ENCODE measurements at regions not wholly inside any gene's neighbourhood (a gene's known extent, or its start where the extent isn't known, plus 50 kb on each side); places are given as distances from the start of the nearest gene placed in this dataset.

- Histone ChIP-seq H3K36me3 (ENCODE audit: control insufficient read depth in 2 of 2, extremely low read depth in 1 of 2, insufficient read depth in 1 of 2, low read length in 1 of 2) (no peaks in the 10 kb centered on the region), H3K27me3 (replicated peaks in 1 of 2; ENCODE audit: control insufficient read depth in 2 of 2, extremely low read depth in 1 of 2, insufficient read depth in 2 of 2, low read length in 1 of 2) (no peaks in the 10 kb centered on the region), H3K9me3 (no peaks in the 10 kb centered on the region), H3K4me1 (ENCODE audit: control insufficient read depth in 1 of 2, extremely low read depth in 1 of 2, insufficient read depth in 2 of 2, low read length in 2 of 2) (no peaks in the 10 kb centered on the region), H3K4me3 (ENCODE audit: control insufficient read depth in 1 of 2, extremely low read depth in 1 of 2, low read length in 1 of 2) (no peak overlapping the region), H3K27ac (ENCODE audit: low read length) (no peak overlapping the region)
- Mint-ChIP-seq H3K27me3 (no peaks in the 10 kb centered on the region), H3K36me3 (no peaks in the 10 kb centered on the region), H3K27ac (no peak overlapping the region), H3K4me3 (no peak overlapping the region), H3K9me3 (peaks cover 0 to 7% (median 2%) of the 10 kb centered on the region in 3 donors), H3K4me1 (no peaks in the 10 kb centered on the region)
- ChIA-PET CTCF (no interaction called here), POLR2A (no interaction called here)
- DNase-seq (no peak), ATAC-seq (replicated peaks in 1 of 4) (no peak)
- no CpG with 5 or more reads among the region's 1 CpG for WGBS (ENCODE audit: insufficient coverage)
These were observed 393.2 kb upstream of the TENM4 start for GRCh38 chr11:79834015-79834414.

GRCh38 chr11:79830446-79830845 lies 389.6 kb upstream of the TENM4 start:
- Histone ChIP-seq H3K4me3 (ENCODE audit: control insufficient read depth in 1 of 2, extremely low read depth in 1 of 2, low read length in 1 of 2) (no peak overlapping the region), H3K9me3 (no peaks in the 10 kb centered on the region), H3K36me3 (ENCODE audit: control insufficient read depth in 2 of 2, extremely low read depth in 1 of 2, insufficient read depth in 1 of 2, low read length in 1 of 2) (no peaks in the 10 kb centered on the region), H3K27me3 (replicated peaks in 1 of 2; ENCODE audit: control insufficient read depth in 2 of 2, extremely low read depth in 1 of 2, insufficient read depth in 2 of 2, low read length in 1 of 2) (no peaks in the 10 kb centered on the region), H3K27ac (ENCODE audit: low read length) (no peak overlapping the region), H3K4me1 (ENCODE audit: control insufficient read depth in 1 of 2, extremely low read depth in 1 of 2, insufficient read depth in 2 of 2, low read length in 2 of 2) (no peaks in the 10 kb centered on the region)
- CTCF ChIA-PET: no interaction called here
- 83% methylated on average over 1 of the region's 3 CpGs for WGBS (ENCODE audit: insufficient coverage)
- POLR2A ChIA-PET: no interaction called here
- Mint-ChIP-seq H3K4me1 (no peaks in the 10 kb centered on the region), H3K27me3 (no peaks in the 10 kb centered on the region), H3K9me3 (peaks cover 7 to 8% (median 8%) of the 10 kb centered on the region in 3 donors), H3K36me3 (no peaks in the 10 kb centered on the region), H3K27ac (no peak overlapping the region), H3K4me3 (no peak overlapping the region)
- DNase-seq (no peak), ATAC-seq (replicated peaks in 1 of 4) (no peak)

GRCh38 chr11:79829891-79830290 lies 389.1 kb upstream of the TENM4 start:
- Mint-ChIP-seq H3K27ac (no peak overlapping the region), H3K4me1 (no peaks in the 10 kb centered on the region), H3K27me3 (no peaks in the 10 kb centered on the region), H3K4me3 (no peak overlapping the region), H3K36me3 (no peaks in the 10 kb centered on the region), H3K9me3 (peaks cover 7 to 8% (median 8%) of the 10 kb centered on the region in 3 donors)
- ChIA-PET POLR2A (no interaction called here), CTCF (no interaction called here)
- DNase-seq: no peak
- no peaks in the 10 kb centered on the region for H3K4me1 ChIP-seq (ENCODE audit: control insufficient read depth in 1 of 2, extremely low read depth in 1 of 2, insufficient read depth in 2 of 2, low read length in 2 of 2)
- 43% methylated on average over 1 of the region's 3 CpGs for WGBS (ENCODE audit: insufficient coverage)
- no peak for ATAC-seq (replicated peaks in 1 of 4)
- no peak overlapping the region for H3K4me3 ChIP-seq (ENCODE audit: control insufficient read depth in 1 of 2, extremely low read depth in 1 of 2, low read length in 1 of 2)
- H3K27me3 ChIP-seq (replicated peaks in 1 of 2; ENCODE audit: control insufficient read depth in 2 of 2, extremely low read depth in 1 of 2, insufficient read depth in 2 of 2, low read length in 1 of 2): no peaks in the 10 kb centered on the region
- H3K36me3 ChIP-seq (ENCODE audit: control insufficient read depth in 2 of 2, extremely low read depth in 1 of 2, insufficient read depth in 1 of 2, low read length in 1 of 2): no peaks in the 10 kb centered on the region
- no peak overlapping the region for H3K27ac ChIP-seq (ENCODE audit: low read length)
- H3K9me3 ChIP-seq: no peaks in the 10 kb centered on the region

- no peak overlapping the region for H3K4me3 ChIP-seq (ENCODE audit: control insufficient read depth in 1 of 2, extremely low read depth in 1 of 2, low read length in 1 of 2)
These were observed 381.9 kb upstream of the TENM4 start for GRCh38 chr11:79822766-79823165.

GRCh38 chr11:79813551-79813950 lies 372.7 kb upstream of the TENM4 start:
- ChIA-PET CTCF (no interaction called here), POLR2A (no interaction called here)
- no peak for DNase-seq
- no peak for ATAC-seq (replicated peaks in 1 of 4)
- H3K9me3 Mint-ChIP-seq: peaks cover 13 to 39% (median 25%) of the 10 kb centered on the region in 3 donors
- H3K27me3 ChIP-seq (replicated peaks in 1 of 2; ENCODE audit: control insufficient read depth in 2 of 2, extremely low read depth in 1 of 2, insufficient read depth in 2 of 2, low read length in 1 of 2): no peaks in the 10 kb centered on the region
- H3K27ac ChIP-seq (ENCODE audit: low read length): no peak overlapping the region
- no peaks in the 10 kb centered on the region for H3K27me3 Mint-ChIP-seq
- no peaks in the 10 kb centered on the region for H3K9me3 ChIP-seq
- H3K27ac Mint-ChIP-seq: no peak overlapping the region
- H3K4me3 Mint-ChIP-seq: no peak overlapping the region
- no peaks in the 10 kb centered on the region for H3K4me1 ChIP-seq (ENCODE audit: control insufficient read depth in 1 of 2, extremely low read depth in 1 of 2, insufficient read depth in 2 of 2, low read length in 2 of 2)
- no peaks in the 10 kb centered on the region for H3K36me3 Mint-ChIP-seq
- H3K4me1 Mint-ChIP-seq: no peaks in the 10 kb centered on the region
- no peaks in the 10 kb centered on the region for H3K36me3 ChIP-seq (ENCODE audit: control insufficient read depth in 2 of 2, extremely low read depth in 1 of 2, insufficient read depth in 1 of 2, low read length in 1 of 2)
- 29% methylated on average over 1 of the region's 3 CpGs for WGBS (ENCODE audit: insufficient coverage)
- no peak overlapping the region for H3K4me3 ChIP-seq (ENCODE audit: control insufficient read depth in 1 of 2, extremely low read depth in 1 of 2, low read length in 1 of 2)

More at GRCh38 chr11:79822766-79823165, 381.9 kb upstream of the TENM4 start:
- Histone ChIP-seq H3K27ac (ENCODE audit: low read length) (no peak overlapping the region), H3K4me1 (ENCODE audit: control insufficient read depth in 1 of 2, extremely low read depth in 1 of 2, insufficient read depth in 2 of 2, low read length in 2 of 2) (no peaks in the 10 kb centered on the region), H3K9me3 (no peaks in the 10 kb centered on the region), H3K36me3 (ENCODE audit: control insufficient read depth in 2 of 2, extremely low read depth in 1 of 2, insufficient read depth in 1 of 2, low read length in 1 of 2) (no peaks in the 10 kb centered on the region), H3K27me3 (replicated peaks in 1 of 2; ENCODE audit: control insufficient read depth in 2 of 2, extremely low read depth in 1 of 2, insufficient read depth in 2 of 2, low read length in 1 of 2) (no peaks in the 10 kb centered on the region)
- ATAC-seq (replicated peaks in 1 of 4): no peak
- ChIA-PET POLR2A (no interaction called here), CTCF (no interaction called here)
- no peaks in the 10 kb centered on the region for H3K4me1 Mint-ChIP-seq
- no peak for DNase-seq
- H3K9me3 Mint-ChIP-seq: peaks cover 4 to 16% (median 11%) of the 10 kb centered on the region in 3 donors
- H3K27ac Mint-ChIP-seq: no peak overlapping the region
- no CpG with 5 or more reads among the region's 3 CpGs for WGBS (ENCODE audit: insufficient coverage)
- H3K36me3 Mint-ChIP-seq: no peaks in the 10 kb centered on the region
- H3K27me3 Mint-ChIP-seq: no peaks in the 10 kb centered on the region
- H3K4me3 Mint-ChIP-seq: no peak overlapping the region

GRCh38 chr11:79809487-79809886 lies 368.7 kb upstream of the TENM4 start:
- no peaks in the 10 kb centered on the region for H3K4me1 ChIP-seq (ENCODE audit: control insufficient read depth in 1 of 2, extremely low read depth in 1 of 2, insufficient read depth in 2 of 2, low read length in 2 of 2)
- H3K27me3 Mint-ChIP-seq: no peaks in the 10 kb centered on the region
- H3K4me1 Mint-ChIP-seq: no peaks in the 10 kb centered on the region
- H3K4me3 Mint-ChIP-seq: no peak overlapping the region
- DNase-seq (no peak), ATAC-seq (replicated peaks in 1 of 4) (no peak)
- H3K27ac ChIP-seq (ENCODE audit: low read length): no peak overlapping the region
- no peak overlapping the region for H3K4me3 ChIP-seq (ENCODE audit: control insufficient read depth in 1 of 2, extremely low read depth in 1 of 2, low read length in 1 of 2)
- ChIA-PET CTCF (no interaction called here), POLR2A (no interaction called here)
- H3K9me3 Mint-ChIP-seq: peaks cover 3 to 33% (median 11%) of the 10 kb centered on the region in 3 donors
- H3K27ac Mint-ChIP-seq: no peak overlapping the region
- H3K36me3 Mint-ChIP-seq: no peaks in the 10 kb centered on the region
- no peaks in the 10 kb centered on the region for H3K27me3 ChIP-seq (replicated peaks in 1 of 2; ENCODE audit: control insufficient read depth in 2 of 2, extremely low read depth in 1 of 2, insufficient read depth in 2 of 2, low read length in 1 of 2)
- WGBS (ENCODE audit: insufficient coverage): 100% methylated on average over 1 of the region's 2 CpGs
- no peaks in the 10 kb centered on the region for H3K36me3 ChIP-seq (ENCODE audit: control insufficient read depth in 2 of 2, extremely low read depth in 1 of 2, insufficient read depth in 1 of 2, low read length in 1 of 2)
- no peaks in the 10 kb centered on the region for H3K9me3 ChIP-seq

GRCh38 chr11:79807506-79807905 lies 366.7 kb upstream of the TENM4 start:
- ChIA-PET POLR2A (no interaction called here), CTCF (no interaction called here)
- Mint-ChIP-seq H3K9me3 (peaks cover 6 to 24% (median 15%) of the 10 kb centered on the region in 3 donors), H3K36me3 (no peaks in the 10 kb centered on the region), H3K4me3 (no peak overlapping the region), H3K27ac (no peak overlapping the region), H3K27me3 (no peaks in the 10 kb centered on the region), H3K4me1 (no peaks in the 10 kb centered on the region)
- WGBS (ENCODE audit: insufficient coverage): no CpG with 5 or more reads among the region's 2 CpGs
- Histone ChIP-seq H3K27me3 (replicated peaks in 1 of 2; ENCODE audit: control insufficient read depth in 2 of 2, extremely low read depth in 1 of 2, insufficient read depth in 2 of 2, low read length in 1 of 2) (no peaks in the 10 kb centered on the region), H3K36me3 (ENCODE audit: control insufficient read depth in 2 of 2, extremely low read depth in 1 of 2, insufficient read depth in 1 of 2, low read length in 1 of 2) (no peaks in the 10 kb centered on the region), H3K4me1 (ENCODE audit: control insufficient read depth in 1 of 2, extremely low read depth in 1 of 2, insufficient read depth in 2 of 2, low read length in 2 of 2) (no peaks in the 10 kb centered on the region), H3K4me3 (ENCODE audit: control insufficient read depth in 1 of 2, extremely low read depth in 1 of 2, low read length in 1 of 2) (no peak overlapping the region), H3K9me3 (no peaks in the 10 kb centered on the region), H3K27ac (ENCODE audit: low read length) (no peak overlapping the region)
- no peak for ATAC-seq (replicated peaks in 1 of 4)
- no peak for DNase-seq
